Caco-2 (cell line): ENCODE measurements at regions not wholly inside any gene's neighbourhood (a gene's known extent, or its start where the extent isn't known, plus 50 kb on each side); places are given as distances from the start of the nearest gene placed in this dataset.

ENCODE experiments used
- BruUV-seq: library from RNA; stranded (reverse); fragments of 400-500 nt; replicated peaks from 2 replicates; lab custom pipeline; 2021; lab: Mats Ljungman, UMichigan
- CTCF ChIA-PET: fragments of 300-600 bp; sonication (Branson Sonifier 250); formaldehyde crosslinking; loops from one replicate; lab custom pipeline; 2022; ENCODE audit warnings: antibody characterized with exemption; lab: Charles Lee
- POLR2A ChIA-PET: fragments of 300-600 bp; sonication (Branson Sonifier 250); formaldehyde crosslinking; loops from one replicate; lab custom pipeline; 2022; ENCODE audit warnings: antibody characterized with exemption; lab: Charles Lee
- DNase-seq, 2 experiments: peaks; one replicate each; pipeline versions ENCODE4 v3.0.0 to v3.0.0-alpha.2; 2020 to 2022
- H3K27me3 ChIP-seq: replicated peaks from 2 replicates; pipeline ENCODE4 v1.6.0; 2011; ENCODE audit warnings: low read length; ENCODE audit not compliant: control insufficient read depth, insufficient read depth
- H3K36me3 ChIP-seq: 2 replicates; pipeline ENCODE4 v1.5.1; 2011; ENCODE audit warnings: low read length; ENCODE audit not compliant: control insufficient read depth, insufficient read depth
- H3K4me1 ChIP-seq: fragments of 250-450 bp; sonication (Bioruptor Pico); 2 replicates; pipeline ENCODE4 v1.5.1; 2020; ENCODE audit warnings: mild to moderate bottlenecking
- H3K4me3 ChIP-seq: 2 replicates; pipeline ENCODE4 v1.5.1; 2011; ENCODE audit warnings: low read depth, mild to moderate bottlenecking, control low read depth, low read length
- H3K9me3 ChIP-seq: fragments of 250-450 bp; sonication (Bioruptor Pico); 2 replicates; pipeline ENCODE4 v1.5.1; 2020; ENCODE audit warnings: mild to moderate bottlenecking, moderate library complexity
- H3K27ac Mint-ChIP-seq: one replicate; pipeline ENCODE4 v1.8.0; 2022; ENCODE audit warnings: mixed read lengths; ENCODE audit not compliant: unreplicated experiment
- H3K27me3 Mint-ChIP-seq: one replicate; pipeline ENCODE4 v1.8.0; 2022; ENCODE audit warnings: mixed read lengths; ENCODE audit not compliant: insufficient read depth, unreplicated experiment
- H3K36me3 Mint-ChIP-seq: one replicate; pipeline ENCODE4 v1.8.0; 2022; ENCODE audit warnings: mild to moderate bottlenecking, mixed read lengths; ENCODE audit not compliant: insufficient read depth, unreplicated experiment
- H3K4me1 Mint-ChIP-seq: one replicate; pipeline ENCODE4 v1.8.0; 2022; ENCODE audit warnings: low read depth, mixed read lengths; ENCODE audit not compliant: unreplicated experiment
- H3K4me3 Mint-ChIP-seq: one replicate; pipeline ENCODE4 v1.8.0; 2022; ENCODE audit warnings: mild to moderate bottlenecking, moderate library complexity, mixed read lengths; ENCODE audit not compliant: unreplicated experiment
- H3K9me3 Mint-ChIP-seq: one replicate; pipeline ENCODE4 v1.8.0; 2022; ENCODE audit warnings: mixed read lengths; ENCODE audit not compliant: unreplicated experiment
- intact Hi-C: fragments of 100-400 bp; cut with micrococcal nuclease; formaldehyde crosslinking; loops from one replicate; pipeline ENCODE4 v1.10.0; 2022; ENCODE audit not compliant: unreplicated experiment
- TF ChIP-seq, protein P1 (sequence below), 2 experiments: fragments of 200-600 bp in 1 of 2; IDR thresholded peaks; 1 replicate in 1 of 2; 2 replicates in 1 of 2; pipeline versions ENCODE4 v1.5.1 to v1.8.0; 2011 to 2022; ENCODE audit warnings: antibody characterized with exemption in 1 of 2, control low read depth in 1 of 2, inconsistent platforms in 1 of 2, low read depth in 1 of 2, low read length in 1 of 2, mild to moderate bottlenecking in 1 of 2, moderate library complexity in 1 of 2; ENCODE audit not compliant: insufficient read depth in 1 of 2, severe bottlenecking in 1 of 2, unreplicated experiment in 1 of 2

DNA sequence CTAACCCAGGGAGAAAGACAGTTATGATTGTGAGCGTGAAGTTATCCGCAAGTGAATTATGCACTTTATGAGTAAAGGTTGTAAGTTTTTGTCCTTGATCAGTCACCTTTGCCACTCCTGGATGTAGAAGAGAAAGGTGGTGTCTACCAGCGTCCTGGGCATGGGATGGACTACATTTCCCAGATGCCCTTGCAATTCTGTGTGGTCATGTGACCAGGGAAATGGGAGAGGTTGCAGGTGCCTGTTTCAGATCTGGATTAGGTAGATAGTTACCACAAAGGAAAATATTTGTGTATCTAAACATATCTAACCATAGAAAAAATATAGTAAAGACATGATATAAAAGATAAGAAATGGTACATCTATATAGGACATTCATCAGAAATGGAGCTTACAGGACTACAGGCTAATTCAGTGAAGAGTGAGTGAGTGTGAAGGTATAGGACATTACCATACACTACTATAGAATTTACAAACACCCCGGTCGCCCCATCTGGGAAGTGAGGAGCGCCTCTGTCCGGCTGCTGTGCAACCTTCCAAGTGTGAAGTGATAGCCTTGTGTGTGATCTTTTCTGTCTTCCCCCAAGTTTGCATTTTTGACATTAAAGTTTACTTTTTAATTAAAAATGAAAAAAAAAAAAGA lies 51.6 kb upstream of the CACNA1A start:
- DNase-seq = peak in 1 of 2 experiments; percentile 15
- no peaks in the 10 kb centered on the region for H3K36me3 ChIP-seq
- no peaks in the 10 kb centered on the region for H3K36me3 Mint-ChIP-seq
- ChIA-PET POLR2A (no interaction called here), CTCF (no interaction called here)
- intact Hi-C loops = no loop called here
- H3K4me3 Mint-ChIP-seq = no peak overlapping the region
- H3K4me1 ChIP-seq = no peaks in the 10 kb centered on the region
- H3K9me3 ChIP-seq = no peaks in the 10 kb centered on the region
- peaks cover 7% of the 10 kb centered on the region for H3K27me3 Mint-ChIP-seq
- H3K9me3 Mint-ChIP-seq = no peaks in the 10 kb centered on the region
- no peaks in the 10 kb centered on the region for H3K27me3 ChIP-seq
- BruUV-seq = no TSS peak
- no peak overlapping the region for H3K4me3 ChIP-seq
- no peak overlapping the region for H3K27ac Mint-ChIP-seq
- no peaks in the 10 kb centered on the region for H3K4me1 Mint-ChIP-seq
- TF ChIP-seq, protein P1, sequence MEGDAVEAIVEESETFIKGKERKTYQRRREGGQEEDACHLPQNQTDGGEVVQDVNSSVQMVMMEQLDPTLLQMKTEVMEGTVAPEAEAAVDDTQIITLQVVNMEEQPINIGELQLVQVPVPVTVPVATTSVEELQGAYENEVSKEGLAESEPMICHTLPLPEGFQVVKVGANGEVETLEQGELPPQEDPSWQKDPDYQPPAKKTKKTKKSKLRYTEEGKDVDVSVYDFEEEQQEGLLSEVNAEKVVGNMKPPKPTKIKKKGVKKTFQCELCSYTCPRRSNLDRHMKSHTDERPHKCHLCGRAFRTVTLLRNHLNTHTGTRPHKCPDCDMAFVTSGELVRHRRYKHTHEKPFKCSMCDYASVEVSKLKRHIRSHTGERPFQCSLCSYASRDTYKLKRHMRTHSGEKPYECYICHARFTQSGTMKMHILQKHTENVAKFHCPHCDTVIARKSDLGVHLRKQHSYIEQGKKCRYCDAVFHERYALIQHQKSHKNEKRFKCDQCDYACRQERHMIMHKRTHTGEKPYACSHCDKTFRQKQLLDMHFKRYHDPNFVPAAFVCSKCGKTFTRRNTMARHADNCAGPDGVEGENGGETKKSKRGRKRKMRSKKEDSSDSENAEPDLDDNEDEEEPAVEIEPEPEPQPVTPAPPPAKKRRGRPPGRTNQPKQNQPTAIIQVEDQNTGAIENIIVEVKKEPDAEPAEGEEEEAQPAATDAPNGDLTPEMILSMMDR (IDR thresholded peaks at IDR 0.05; ENCODE audit: insufficient read depth in 1 of 2, low read depth in 1 of 2, low read length in 1 of 2, severe bottlenecking in 1 of 2, unreplicated experiment in 1 of 2) = no peak

DNA sequence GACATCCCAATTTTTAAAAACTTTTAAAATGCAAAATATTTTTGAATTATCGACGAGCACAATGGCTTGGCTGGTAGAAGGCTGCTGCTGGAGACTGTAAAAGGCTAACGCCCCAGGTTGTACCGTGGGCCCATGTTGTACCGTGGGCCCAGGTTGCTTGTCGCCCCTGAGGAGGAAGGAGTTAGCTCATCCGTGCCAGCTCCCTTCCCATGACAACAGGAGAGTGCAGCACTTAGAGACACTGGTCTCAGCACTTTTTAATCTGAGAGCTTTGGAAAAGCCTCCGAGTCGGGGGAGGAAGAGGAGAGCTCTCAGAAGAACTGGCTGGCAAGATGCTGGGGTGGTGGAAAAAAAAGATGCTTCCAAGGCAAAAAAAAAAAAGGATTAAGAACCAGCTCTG lies 50.3 kb upstream of the CACNA1A start:
- BruUV-seq = no TSS peak
- no peak overlapping the region for H3K4me3 Mint-ChIP-seq

More for the DNA sequence above, 50.3 kb upstream of the CACNA1A start:
- no peaks in the 10 kb centered on the region for H3K9me3 ChIP-seq
- H3K4me1 Mint-ChIP-seq = no peaks in the 10 kb centered on the region
- POLR2A ChIA-PET = no interaction called here
- DNase-seq = no peak
- H3K9me3 Mint-ChIP-seq = no peaks in the 10 kb centered on the region
- H3K4me3 ChIP-seq = no peak overlapping the region
- H3K36me3 Mint-ChIP-seq = no peaks in the 10 kb centered on the region
- intact Hi-C loops = no loop called here
- H3K36me3 ChIP-seq = no peaks in the 10 kb centered on the region
- no peaks in the 10 kb centered on the region for H3K27me3 ChIP-seq
- no peak overlapping the region for H3K27ac Mint-ChIP-seq
- H3K4me1 ChIP-seq = no peaks in the 10 kb centered on the region
- peaks cover 10% of the 10 kb centered on the region for H3K27me3 Mint-ChIP-seq
- CTCF ChIA-PET = interaction anchor here (0.6 kb wide), 1 partner anchor 278 kb away, joined by 3 read pairs; no protein-coding TSS in a partner anchor
- TF ChIP-seq, protein P1 (IDR thresholded peaks at IDR 0.05; ENCODE audit: insufficient read depth in 1 of 2, low read depth in 1 of 2, low read length in 1 of 2, severe bottlenecking in 1 of 2, unreplicated experiment in 1 of 2) = no peak
